ENCODE measurements at regions not wholly inside any gene's neighbourhood (a gene's known extent, or its start where the extent isn't known, plus 50 kb on each side); places are given as distances from the start of the nearest gene placed in this dataset.
A peak's percentile ranks its signal among the peaks of the same experiment; 100 is the strongest.

GRCh38 chr2:20130821-20131645 is 79.6 kb upstream of the LAPTM4A start:
- peaks cover 29% of the 10 kb centered on the region for H3K27me3 Mint-ChIP-seq
- H3K27ac Mint-ChIP-seq = no peak overlapping the region
- H3K4me1 Mint-ChIP-seq (ENCODE audit: low read depth) = peaks cover 21% of the 10 kb centered on the region
- H3K4me3 Mint-ChIP-seq (ENCODE audit: low read depth) = no peak overlapping the region
- no peaks in the 10 kb centered on the region for H3K36me3 Mint-ChIP-seq (ENCODE audit: insufficient read depth)
- DNase-seq (ENCODE audit: low spot score, unreplicated experiment) = no peak
- H3K9me3 Mint-ChIP-seq (ENCODE audit: low read depth) = no peaks in the 10 kb centered on the region
- TF ChIP-seq, protein P1, sequence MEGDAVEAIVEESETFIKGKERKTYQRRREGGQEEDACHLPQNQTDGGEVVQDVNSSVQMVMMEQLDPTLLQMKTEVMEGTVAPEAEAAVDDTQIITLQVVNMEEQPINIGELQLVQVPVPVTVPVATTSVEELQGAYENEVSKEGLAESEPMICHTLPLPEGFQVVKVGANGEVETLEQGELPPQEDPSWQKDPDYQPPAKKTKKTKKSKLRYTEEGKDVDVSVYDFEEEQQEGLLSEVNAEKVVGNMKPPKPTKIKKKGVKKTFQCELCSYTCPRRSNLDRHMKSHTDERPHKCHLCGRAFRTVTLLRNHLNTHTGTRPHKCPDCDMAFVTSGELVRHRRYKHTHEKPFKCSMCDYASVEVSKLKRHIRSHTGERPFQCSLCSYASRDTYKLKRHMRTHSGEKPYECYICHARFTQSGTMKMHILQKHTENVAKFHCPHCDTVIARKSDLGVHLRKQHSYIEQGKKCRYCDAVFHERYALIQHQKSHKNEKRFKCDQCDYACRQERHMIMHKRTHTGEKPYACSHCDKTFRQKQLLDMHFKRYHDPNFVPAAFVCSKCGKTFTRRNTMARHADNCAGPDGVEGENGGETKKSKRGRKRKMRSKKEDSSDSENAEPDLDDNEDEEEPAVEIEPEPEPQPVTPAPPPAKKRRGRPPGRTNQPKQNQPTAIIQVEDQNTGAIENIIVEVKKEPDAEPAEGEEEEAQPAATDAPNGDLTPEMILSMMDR (IDR thresholded peaks at IDR 0.05; ENCODE audit: unreplicated experiment) = no peak

GRCh38 chr2:20130160-20130560 is 78.7 kb upstream of the LAPTM4A start:
- H3K27me3 Mint-ChIP-seq = peaks cover 25% of the 10 kb centered on the region
- no peaks in the 10 kb centered on the region for H3K9me3 Mint-ChIP-seq (ENCODE audit: low read depth)
- DNase-seq (ENCODE audit: low spot score, unreplicated experiment) = no peak
- peaks cover 26% of the 10 kb centered on the region for H3K4me1 Mint-ChIP-seq (ENCODE audit: low read depth)
- H3K36me3 Mint-ChIP-seq (ENCODE audit: insufficient read depth) = no peaks in the 10 kb centered on the region
- no peak overlapping the region for H3K4me3 Mint-ChIP-seq (ENCODE audit: low read depth)
- TF ChIP-seq, protein P1 (IDR thresholded peaks at IDR 0.05; ENCODE audit: unreplicated experiment) = no peak
- H3K27ac Mint-ChIP-seq = peak overlapping the region; percentile 51

DNA sequence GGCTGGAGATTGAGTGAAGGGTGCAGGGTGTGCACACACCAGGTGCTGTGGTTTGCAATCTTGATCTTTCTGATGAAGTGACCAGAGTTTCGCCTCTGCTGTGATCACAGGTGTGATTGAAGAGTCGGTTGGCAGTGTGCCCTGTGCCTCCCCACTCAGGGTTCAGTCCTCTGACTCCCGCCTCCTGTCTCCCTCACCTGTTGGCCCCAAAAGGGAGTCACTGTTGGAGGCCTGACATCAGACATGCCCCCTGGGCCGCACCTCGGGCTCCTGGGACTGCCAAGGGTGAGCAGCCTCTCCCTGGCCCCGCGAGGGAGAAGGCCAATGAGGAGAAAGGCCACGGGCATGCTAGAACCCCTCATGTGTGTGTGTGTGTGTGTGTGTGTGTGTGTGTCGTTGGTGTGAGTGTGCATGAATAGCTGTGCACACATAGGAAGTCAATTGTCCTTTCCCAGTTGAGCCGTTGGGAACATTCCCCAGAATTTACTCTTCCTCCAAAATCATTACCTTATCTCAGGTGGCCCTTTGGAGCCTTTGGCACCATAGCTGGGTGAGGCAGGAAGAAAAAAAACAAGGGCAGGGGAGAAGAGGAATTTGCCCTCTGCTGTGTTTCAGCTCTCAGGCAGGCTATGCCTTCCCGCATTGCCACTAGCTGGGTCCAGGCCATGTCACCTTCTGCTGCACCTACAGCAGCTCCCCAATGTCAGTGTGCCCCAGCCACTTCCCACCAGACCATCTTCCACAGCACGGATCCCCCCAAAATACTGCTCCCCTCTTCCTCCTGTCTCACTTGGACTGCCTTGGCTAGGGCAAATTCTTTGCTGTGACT is 78.1 kb upstream of the LAPTM4A start:
- no peak for DNase-seq (ENCODE audit: low spot score, unreplicated experiment)
- Mint-ChIP-seq H3K4me3 (ENCODE audit: low read depth) (peak overlapping the region; percentile 24), H3K27me3 (peaks cover 25% of the 10 kb centered on the region), H3K36me3 (ENCODE audit: insufficient read depth) (no peaks in the 10 kb centered on the region), H3K27ac (peak overlapping the region; percentile 51), H3K9me3 (ENCODE audit: low read depth) (no peaks in the 10 kb centered on the region), H3K4me1 (ENCODE audit: low read depth) (peaks cover 26% of the 10 kb centered on the region)
- TF ChIP-seq, protein P1 (IDR thresholded peaks at IDR 0.05; ENCODE audit: unreplicated experiment) = no peak

DNA sequence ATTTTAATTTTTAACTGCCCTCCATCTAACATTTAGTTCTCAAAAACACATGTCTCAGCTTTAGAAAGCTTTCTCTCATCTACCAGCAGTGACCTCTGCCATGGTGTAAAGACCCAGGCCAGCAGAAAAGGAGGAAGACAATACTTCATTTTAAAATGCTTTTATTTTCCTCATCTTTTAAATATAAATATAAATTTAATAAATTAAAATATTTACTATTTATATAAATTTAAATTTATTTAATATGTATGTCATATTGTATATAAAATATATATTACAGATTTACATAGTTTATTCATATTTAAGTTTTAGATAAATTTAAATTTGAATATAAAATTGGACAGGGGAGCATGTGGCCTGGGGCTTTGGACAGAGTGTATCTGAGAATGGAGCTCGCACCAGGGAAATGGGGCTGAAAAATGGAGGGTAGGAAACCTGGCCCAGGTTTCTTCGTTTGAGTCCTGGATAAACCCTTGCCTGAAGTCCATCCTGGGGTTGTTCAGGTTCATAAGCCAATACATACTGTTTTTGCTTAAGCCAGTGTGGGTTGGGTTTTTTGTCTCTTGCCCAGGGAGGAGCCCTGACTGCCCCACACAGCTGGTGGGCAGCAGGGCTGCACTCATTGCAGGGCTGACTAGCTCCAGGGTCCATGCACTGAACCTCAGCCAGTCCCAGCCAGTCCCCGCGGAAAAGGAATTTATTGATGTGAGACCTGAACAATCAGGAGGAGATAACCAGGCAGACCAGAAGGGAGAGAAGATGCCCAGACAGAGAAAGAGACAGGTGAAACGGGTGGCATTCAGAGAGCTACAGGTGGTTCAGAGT is 77.3 kb upstream of the LAPTM4A start:
- no peaks in the 10 kb centered on the region for H3K36me3 Mint-ChIP-seq (ENCODE audit: insufficient read depth)
- DNase-seq (ENCODE audit: low spot score, unreplicated experiment) = no peak
- H3K9me3 Mint-ChIP-seq (ENCODE audit: low read depth) = no peaks in the 10 kb centered on the region
- H3K27me3 Mint-ChIP-seq = peaks cover 20% of the 10 kb centered on the region
- H3K27ac Mint-ChIP-seq = no peak overlapping the region
- peaks cover 26% of the 10 kb centered on the region for H3K4me1 Mint-ChIP-seq (ENCODE audit: low read depth)
- H3K4me3 Mint-ChIP-seq (ENCODE audit: low read depth) = no peak overlapping the region
- TF ChIP-seq, protein P1 (IDR thresholded peaks at IDR 0.05; ENCODE audit: unreplicated experiment) = no peak

- Mint-ChIP-seq H3K4me1 (ENCODE audit: low read depth) (peaks cover 30% of the 10 kb centered on the region), H3K36me3 (ENCODE audit: insufficient read depth) (no peaks in the 10 kb centered on the region), H3K4me3 (ENCODE audit: low read depth) (no peak overlapping the region), H3K9me3 (ENCODE audit: low read depth) (no peaks in the 10 kb centered on the region), H3K27me3 (peaks cover 13% of the 10 kb centered on the region), H3K27ac (no peak overlapping the region)
- TF ChIP-seq, protein P1 (IDR thresholded peaks at IDR 0.05; ENCODE audit: unreplicated experiment) = no peak
- no peak for DNase-seq (ENCODE audit: low spot score, unreplicated experiment)
Measured at GRCh38 chr2:20126469-20126868, 75.0 kb upstream of the LAPTM4A start.

All from progenitor cell of endocrine pancreas (in vitro differentiated cells).